LNCaP clone FGC (cell line): ENCODE measurements at regions not wholly inside any gene's neighbourhood (a gene's known extent, or its start where the extent isn't known, plus 50 kb on each side); places are given as distances from the start of the nearest gene placed in this dataset.
A peak's percentile ranks its signal among the peaks of the same experiment; 100 is the strongest.

Experiments used
- DNase-seq: peaks from one replicate; pipeline ENCODE4 v3.0.0-alpha.2; 2011; ENCODE audit warnings: low read depth
- H3K4me3 ChIP-seq: 2 replicates; pipeline ENCODE4 v1.5.1; 2011; ENCODE audit warnings: mild to moderate bottlenecking, low read depth, low read length, control low read depth
- CTCF ChIP-seq: IDR thresholded peaks from 2 replicates; pipeline ENCODE4 v1.5.1; 2012; ENCODE audit warnings: mild to moderate bottlenecking; ENCODE audit not compliant: control insufficient read depth, insufficient read depth; ENCODE audit errors: extremely low read depth

- peak; percentile 68 for TF ChIP-seq CTCF
- H3K4me3 ChIP-seq = no peak overlapping the region
- DNase-seq = peak; percentile 71
These were observed 60.0 kb upstream of the BANK1 start for GRCh38 chr4:101730291-101731117.

- DNase-seq = no peak
- TF ChIP-seq CTCF = no peak
- no peak overlapping the region for H3K4me3 ChIP-seq
These were observed 63.3 kb upstream of the BANK1 start for GRCh38 chr4:101727238-101727637.

GRCh38 chr4:101724093-101724492, 66.4 kb upstream of the BANK1 start:
- DNase-seq = no peak
- no peak overlapping the region for H3K4me3 ChIP-seq
- TF ChIP-seq CTCF = no peak

- H3K4me3 ChIP-seq = no peak overlapping the region
- DNase-seq = no peak
- TF ChIP-seq CTCF = no peak
These were observed 71.7 kb upstream of the BANK1 start for GRCh38 chr4:101718810-101719209.

GRCh38 chr4:101711590-101712260, 78.8 kb upstream of the BANK1 start:
- no peak for TF ChIP-seq CTCF

GRCh38 chr4:101710806-101711205, 79.7 kb upstream of the BANK1 start:
- DNase-seq = no peak
- TF ChIP-seq CTCF = no peak
- no peak overlapping the region for H3K4me3 ChIP-seq

More at GRCh38 chr4:101711590-101712260, 78.8 kb upstream of the BANK1 start:
- no peak for DNase-seq
- no peak overlapping the region for H3K4me3 ChIP-seq
